BE2C (cell line): ENCODE measurements at regions not wholly inside any gene's neighbourhood (a gene's known extent, or its start where the extent isn't known, plus 50 kb on each side); places are given as distances from the start of the nearest gene placed in this dataset.

Experiments
- DNase-seq: peaks from one replicate; pipeline ENCODE4 v3.0.0-alpha.2; 2020
- H3K27me3 ChIP-seq: fragments of 250-450 bp; sonication (Bioruptor Pico); 2 replicates; pipeline ENCODE4 v1.5.1; 2020; ENCODE audit warnings: mild to moderate bottlenecking
- H3K36me3 ChIP-seq: fragments of 250-450 bp; sonication (Bioruptor Pico); 2 replicates; pipeline ENCODE4 v1.5.1; 2020; ENCODE audit warnings: mild to moderate bottlenecking
- H3K4me1 ChIP-seq: fragments of 250-450 bp; sonication (Bioruptor Pico); 2 replicates; pipeline ENCODE4 v1.5.1; 2020
- H3K4me3 ChIP-seq: 2 replicates; pipeline ENCODE4 v1.5.1; 2011; ENCODE audit warnings: low read depth, low read length
- H3K9me3 ChIP-seq: fragments of 250-450 bp; sonication (Bioruptor Pico); 2 replicates; pipeline ENCODE4 v1.5.1; 2020
- TF ChIP-seq, protein P1 (sequence below): IDR thresholded peaks from 2 replicates; pipeline ENCODE4 v1.5.1; 2012; ENCODE audit warnings: mild to moderate bottlenecking, low read depth, low read length

DNA sequence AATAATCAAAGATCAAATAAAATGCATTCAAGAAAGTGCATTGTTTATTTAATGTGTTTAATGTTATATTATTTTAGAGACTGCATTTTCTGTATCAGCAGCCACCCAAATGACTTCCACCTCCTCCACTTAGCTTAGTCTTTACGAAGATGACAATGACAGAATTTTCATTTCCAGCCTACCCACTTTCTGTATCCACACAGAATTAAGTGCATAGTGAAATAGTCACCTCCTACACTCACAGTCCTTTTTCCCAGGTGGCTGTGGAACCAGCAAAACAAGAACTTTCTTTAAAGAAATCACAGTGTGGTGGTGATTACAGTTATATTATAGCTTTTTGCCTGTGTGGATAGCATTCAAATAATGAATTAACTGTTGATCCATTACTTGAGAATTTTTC, 66.2 kb upstream of the KCNK1 start:
- Histone ChIP-seq H3K9me3 (no peaks in the 10 kb centered on the region), H3K27me3 (0 out of 2 replicates have a peak, but pooled peaks cover 2% of the 10 kb centered on the region), H3K4me1 (no peaks in the 10 kb centered on the region), H3K4me3 (no peak overlapping the region), H3K36me3 (no peaks in the 10 kb centered on the region)
- TF ChIP-seq, protein P1, sequence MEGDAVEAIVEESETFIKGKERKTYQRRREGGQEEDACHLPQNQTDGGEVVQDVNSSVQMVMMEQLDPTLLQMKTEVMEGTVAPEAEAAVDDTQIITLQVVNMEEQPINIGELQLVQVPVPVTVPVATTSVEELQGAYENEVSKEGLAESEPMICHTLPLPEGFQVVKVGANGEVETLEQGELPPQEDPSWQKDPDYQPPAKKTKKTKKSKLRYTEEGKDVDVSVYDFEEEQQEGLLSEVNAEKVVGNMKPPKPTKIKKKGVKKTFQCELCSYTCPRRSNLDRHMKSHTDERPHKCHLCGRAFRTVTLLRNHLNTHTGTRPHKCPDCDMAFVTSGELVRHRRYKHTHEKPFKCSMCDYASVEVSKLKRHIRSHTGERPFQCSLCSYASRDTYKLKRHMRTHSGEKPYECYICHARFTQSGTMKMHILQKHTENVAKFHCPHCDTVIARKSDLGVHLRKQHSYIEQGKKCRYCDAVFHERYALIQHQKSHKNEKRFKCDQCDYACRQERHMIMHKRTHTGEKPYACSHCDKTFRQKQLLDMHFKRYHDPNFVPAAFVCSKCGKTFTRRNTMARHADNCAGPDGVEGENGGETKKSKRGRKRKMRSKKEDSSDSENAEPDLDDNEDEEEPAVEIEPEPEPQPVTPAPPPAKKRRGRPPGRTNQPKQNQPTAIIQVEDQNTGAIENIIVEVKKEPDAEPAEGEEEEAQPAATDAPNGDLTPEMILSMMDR = no peak
- DNase-seq = no peak

DNA sequence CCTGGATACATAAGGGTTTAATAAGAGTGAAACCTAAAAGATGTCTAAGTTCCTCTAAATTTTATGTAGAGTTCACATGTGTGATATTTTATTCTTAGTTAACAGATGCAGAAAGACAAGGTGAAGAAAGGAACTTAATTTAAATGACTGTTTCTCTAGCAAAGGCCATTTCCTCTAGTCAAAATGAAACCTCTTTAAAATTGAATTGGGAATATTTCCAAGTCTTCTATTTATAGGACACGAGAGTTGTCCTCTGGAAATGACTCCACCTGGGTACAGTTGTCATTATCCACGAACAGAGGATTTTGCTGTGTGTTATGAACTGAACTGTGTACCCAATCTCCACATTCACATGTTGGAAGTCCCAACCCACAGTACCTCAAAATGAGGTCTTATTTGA, 64.5 kb upstream of the KCNK1 start:
- Histone ChIP-seq H3K4me1 (no peaks in the 10 kb centered on the region), H3K9me3 (no peaks in the 10 kb centered on the region), H3K27me3 (0 out of 2 replicates have a peak, but pooled peaks cover 2% of the 10 kb centered on the region), H3K4me3 (no peak overlapping the region), H3K36me3 (no peaks in the 10 kb centered on the region)
- TF ChIP-seq, protein P1 = no peak
- no peak for DNase-seq

DNA sequence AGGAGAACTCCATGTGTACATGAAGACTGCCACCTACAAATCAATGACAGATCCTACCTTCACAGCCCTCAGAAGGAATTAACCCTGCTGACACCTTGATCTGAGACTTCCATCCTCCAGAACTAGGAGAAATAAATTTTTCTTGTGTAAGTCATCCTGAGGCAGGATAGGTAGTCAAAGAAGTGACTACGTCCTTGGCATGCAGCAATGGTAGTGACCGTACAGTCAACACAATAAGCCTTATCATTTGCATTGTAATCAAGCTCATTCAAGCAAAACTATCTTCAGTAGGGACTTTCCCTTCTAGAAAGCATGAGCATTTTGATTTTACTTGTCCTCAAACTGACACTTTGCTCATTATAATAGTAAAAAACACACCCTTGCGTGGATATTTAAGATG, 64.0 kb upstream of the KCNK1 start:
- Histone ChIP-seq H3K36me3 (no peaks in the 10 kb centered on the region), H3K4me1 (no peaks in the 10 kb centered on the region), H3K4me3 (no peak overlapping the region), H3K9me3 (no peaks in the 10 kb centered on the region), H3K27me3 (0 out of 2 replicates have a peak, but pooled peaks cover 2% of the 10 kb centered on the region)
- no peak for DNase-seq
- TF ChIP-seq, protein P1 = no peak

GRCh38 chr1:233554037-233554436, 59.9 kb upstream of the KCNK1 start:
- no peak overlapping the region for H3K4me3 ChIP-seq
- no peaks in the 10 kb centered on the region for H3K4me1 ChIP-seq
- no peak for DNase-seq
- TF ChIP-seq, protein P1 = no peak
- no peaks in the 10 kb centered on the region for H3K9me3 ChIP-seq
- H3K36me3 ChIP-seq = no peaks in the 10 kb centered on the region
- H3K27me3 ChIP-seq = no peaks in the 10 kb centered on the region

DNA sequence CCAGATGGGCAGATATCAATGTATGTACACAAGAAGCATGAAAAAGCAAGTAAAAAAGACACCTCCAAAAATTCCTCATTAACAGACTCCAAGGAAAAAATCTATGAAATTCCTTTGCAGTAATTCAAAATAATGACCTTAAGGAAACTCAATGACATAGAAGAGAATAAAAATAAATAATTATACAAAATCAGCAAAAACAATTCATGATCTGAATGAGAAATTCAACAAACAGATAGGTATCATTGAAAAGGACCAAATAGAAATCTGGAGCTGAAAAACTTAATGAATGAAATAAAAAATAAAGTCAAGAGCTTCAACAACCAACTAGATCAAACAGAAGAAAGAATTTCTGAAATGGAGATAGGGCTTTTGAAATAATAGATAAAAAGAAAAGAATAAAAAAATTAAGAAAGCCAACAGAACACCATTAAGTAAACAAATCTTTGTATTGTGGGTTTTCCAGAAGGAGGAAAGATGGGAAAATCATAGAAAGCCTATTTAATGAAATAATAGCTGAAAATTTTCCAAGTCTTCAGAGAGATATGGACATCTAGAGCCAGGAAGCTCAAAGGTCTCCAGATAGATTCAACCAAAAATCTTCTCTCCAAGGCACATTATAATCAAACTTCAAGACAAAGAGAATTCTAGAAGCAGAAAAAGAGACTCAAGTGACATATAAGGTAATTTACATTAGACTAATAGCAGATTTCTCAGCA, 52.0 kb upstream of the KCNK1 start:
- H3K9me3 ChIP-seq = no peaks in the 10 kb centered on the region
- DNase-seq = no peak
- no peak overlapping the region for H3K4me3 ChIP-seq
- H3K27me3 ChIP-seq = no peaks in the 10 kb centered on the region
- H3K36me3 ChIP-seq = no peaks in the 10 kb centered on the region
- TF ChIP-seq, protein P1 = no peak
- H3K4me1 ChIP-seq = no peaks in the 10 kb centered on the region
